Stomach (tissue), 4 donors: ENCODE measurements at regions not wholly inside any gene's neighbourhood (a gene's known extent, or its start where the extent isn't known, plus 50 kb on each side); places are given as distances from the start of the nearest gene placed in this dataset.

Source experiments
- CTCF ChIP-seq, 7 experiments: fragments of 450-650 bp in 4 of 7; fragments of 200-600 bp in 3 of 7; sonication (generic) in 3 of 7; IDR thresholded peaks; one replicate each; pipeline ENCODE4 v1.5.1; 2016 to 2019; ENCODE audit warnings: antibody characterized with exemption in 7 of 7, control low read depth in 2 of 7, mild to moderate bottlenecking in 1 of 7
- POLR2A ChIP-seq, 4 donors: fragments of 450-650 bp; IDR thresholded peaks; one replicate each; pipeline ENCODE4 v1.6.1; 2016; ENCODE audit warnings: antibody characterized with exemption in 4 of 4, control low read depth in 2 of 4, mild to moderate bottlenecking in 1 of 4, moderate library complexity in 1 of 4

- TF ChIP-seq CTCF (IDR thresholded peaks at IDR 0.05), result no peak
- TF ChIP-seq POLR2A (IDR thresholded peaks at IDR 0.05), result no peak
These were observed 132.0 kb upstream of the RAI14 start for GRCh38 chr5:34524123-34524522.
